HG03558 (cell line): ENCODE measurements at regions not wholly inside any gene's neighbourhood (a gene's known extent, or its start where the extent isn't known, plus 50 kb on each side); places are given as distances from the start of the nearest gene placed in this dataset.

Source experiments
- ATAC-seq: cut with Tn5 transposase; IDR thresholded peaks from one replicate; pipeline ENCODE4 v1.9.1; 2021; ENCODE audit warnings: moderate number of reproducible peaks; ENCODE audit not compliant: unreplicated experiment; ENCODE audit errors: extremely low read depth

- no peak for ATAC-seq
These were observed 211.4 kb downstream of the TUSC7 start for GRCh38 chr3:116920826-116921610.

GRCh38 chr3:116927918-116928317 lies 218.3 kb downstream of the TUSC7 start:
- no peak for ATAC-seq

GRCh38 chr3:116929505-116930222 lies 220.1 kb downstream of the TUSC7 start:
- no peak for ATAC-seq

GRCh38 chr3:116930786-116931185 lies 221.2 kb downstream of the TUSC7 start:
- ATAC-seq: no peak

- ATAC-seq: no peak
These were observed 229.5 kb downstream of the TUSC7 start for GRCh38 chr3:116939091-116939490.

- ATAC-seq: no peak
These were observed 230.0 kb downstream of the TUSC7 start for GRCh38 chr3:116939550-116939949.

- no peak for ATAC-seq
These were observed 231.1 kb downstream of the TUSC7 start for GRCh38 chr3:116940719-116941118.

- ATAC-seq: no peak
These were observed 236.8 kb downstream of the TUSC7 start for GRCh38 chr3:116946376-116946775.

GRCh38 chr3:116947148-116947547 lies 237.6 kb downstream of the TUSC7 start:
- ATAC-seq: no peak

GRCh38 chr3:116947809-116948208 lies 238.2 kb downstream of the TUSC7 start:
- ATAC-seq: no peak

- ATAC-seq: no peak
These were observed 240.9 kb downstream of the TUSC7 start for GRCh38 chr3:116950301-116951055.

GRCh38 chr3:116951610-116952009 lies 242.0 kb downstream of the TUSC7 start:
- ATAC-seq: no peak

- no peak for ATAC-seq
These were observed 248.7 kb downstream of the TUSC7 start for GRCh38 chr3:116958291-116958690.

GRCh38 chr3:116961106-116961505 lies 251.5 kb downstream of the TUSC7 start:
- no peak for ATAC-seq

- no peak for ATAC-seq
These were observed 254.2 kb downstream of the TUSC7 start for GRCh38 chr3:116963802-116964201.

GRCh38 chr3:116966649-116967048 lies 257.1 kb downstream of the TUSC7 start:
- ATAC-seq: no peak

GRCh38 chr3:116969135-116969534 lies 259.6 kb downstream of the TUSC7 start:
- ATAC-seq: no peak

- ATAC-seq: no peak
These were observed 260.1 kb downstream of the TUSC7 start for GRCh38 chr3:116969646-116970045.

GRCh38 chr3:116971531-116971930 lies 262.0 kb downstream of the TUSC7 start:
- no peak for ATAC-seq

- no peak for ATAC-seq
These were observed 265.1 kb downstream of the TUSC7 start for GRCh38 chr3:116974702-116975101.

GRCh38 chr3:116977441-116977840 lies 267.9 kb downstream of the TUSC7 start:
- no peak for ATAC-seq
